Stimulated activated CD4-positive, alpha-beta T cell treated with anti-CD3 and anti-CD28 coated beads, Interleukin-1b, Interleukin-23, amount 100 ng/mL, for 24 hours (primary cell): ENCODE measurements at regions not wholly inside any gene's neighbourhood (a gene's known extent, or its start where the extent isn't known, plus 50 kb on each side); places are given as distances from the start of the nearest gene placed in this dataset.

Source experiments
- DNase-seq, 4 experiments: peaks; one replicate each; pipeline ENCODE4 v3.0.0-alpha.2; 2020; ENCODE audit warnings: low read depth in 4 of 4, low spot score in 1 of 4

GRCh38 chr10:28853195-28853594 lies 175.9 kb downstream of the BAMBI start:
- DNase-seq = no peak

DNA sequence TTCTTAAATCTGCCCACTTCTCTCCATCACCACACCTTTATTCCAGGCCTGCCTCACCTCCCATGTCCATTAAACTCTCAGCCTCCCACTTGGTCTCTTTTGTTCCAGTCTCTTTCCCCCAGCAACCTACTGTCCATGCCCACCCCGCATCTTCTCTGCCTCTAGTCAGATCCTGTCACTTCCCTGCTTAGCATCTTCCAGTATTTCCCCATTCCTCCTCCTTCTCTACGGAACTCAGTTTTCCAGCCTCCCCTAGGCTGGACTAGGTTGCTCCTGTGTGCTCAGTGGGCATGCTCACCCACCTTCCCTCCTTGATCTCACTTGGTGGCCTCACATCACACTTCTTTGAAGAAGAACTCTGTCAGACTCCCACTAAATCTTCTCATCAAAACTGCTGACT lies 179.8 kb downstream of the BAMBI start:
- no peak for DNase-seq

DNA sequence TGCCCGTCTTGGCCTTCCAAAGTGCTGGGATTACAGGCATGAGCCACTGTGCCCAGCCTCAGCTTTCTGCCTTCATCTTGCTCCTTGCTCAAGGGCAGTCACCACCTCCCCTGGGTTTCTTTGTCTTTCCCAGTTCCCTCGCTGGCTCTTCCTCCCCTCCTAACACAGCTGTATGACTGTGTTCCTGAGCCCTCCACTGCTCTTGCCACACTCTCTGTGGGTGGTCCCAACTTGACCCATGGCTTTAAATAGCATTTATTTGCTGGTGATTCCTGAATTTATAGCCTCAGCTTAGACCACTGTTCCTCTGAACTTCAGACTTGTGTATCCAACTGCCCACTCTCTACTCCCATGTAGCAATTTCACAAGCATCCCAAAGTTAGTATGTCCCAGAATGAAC lies 181.3 kb downstream of the BAMBI start:
- DNase-seq = no peak

- DNase-seq = no peak
Measured at GRCh38 chr10:28859791-28860190, 182.5 kb downstream of the BAMBI start.

DNA sequence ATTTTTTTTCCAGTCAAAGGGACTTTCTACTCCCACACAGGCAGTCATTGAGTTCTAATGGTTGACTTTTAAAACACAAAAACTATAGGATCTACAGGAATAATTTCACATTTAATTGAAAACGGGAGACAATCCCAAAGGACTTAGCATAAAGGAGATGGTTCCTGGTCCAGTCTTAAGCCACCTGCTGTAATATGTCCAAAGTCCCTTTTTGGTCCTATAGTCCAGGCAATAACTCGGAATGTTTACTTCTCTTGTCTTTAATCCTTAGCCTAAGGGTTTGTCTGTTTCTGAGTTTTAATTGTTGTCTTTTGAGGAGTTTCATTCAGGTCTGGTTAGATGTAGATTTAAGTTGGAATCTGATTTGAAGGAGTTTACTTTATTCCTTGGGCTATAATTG lies 184.9 kb downstream of the BAMBI start:
- no peak for DNase-seq

GRCh38 chr10:28869606-28870201 lies 192.4 kb downstream of the BAMBI start:
- no peak for DNase-seq

DNA sequence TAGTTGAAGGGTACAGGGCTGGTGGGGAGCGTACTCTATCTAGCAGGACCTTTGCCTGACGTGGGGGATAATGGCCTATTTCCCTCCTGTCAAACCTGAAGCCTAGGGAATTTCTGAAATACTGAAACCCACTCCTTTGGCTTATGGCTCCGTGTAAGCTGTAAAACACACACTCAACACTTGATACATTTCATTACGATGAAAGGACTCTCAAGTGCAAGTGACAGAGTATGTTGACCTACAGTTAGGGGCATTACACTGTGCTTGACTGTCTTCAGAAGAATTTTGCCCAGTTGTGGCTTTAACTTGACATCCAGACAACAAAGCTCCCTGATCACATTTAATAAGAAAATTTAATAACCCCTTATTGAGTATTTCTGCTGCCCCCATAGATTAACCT lies 194.3 kb downstream of the BAMBI start:
- no peak for DNase-seq

DNA sequence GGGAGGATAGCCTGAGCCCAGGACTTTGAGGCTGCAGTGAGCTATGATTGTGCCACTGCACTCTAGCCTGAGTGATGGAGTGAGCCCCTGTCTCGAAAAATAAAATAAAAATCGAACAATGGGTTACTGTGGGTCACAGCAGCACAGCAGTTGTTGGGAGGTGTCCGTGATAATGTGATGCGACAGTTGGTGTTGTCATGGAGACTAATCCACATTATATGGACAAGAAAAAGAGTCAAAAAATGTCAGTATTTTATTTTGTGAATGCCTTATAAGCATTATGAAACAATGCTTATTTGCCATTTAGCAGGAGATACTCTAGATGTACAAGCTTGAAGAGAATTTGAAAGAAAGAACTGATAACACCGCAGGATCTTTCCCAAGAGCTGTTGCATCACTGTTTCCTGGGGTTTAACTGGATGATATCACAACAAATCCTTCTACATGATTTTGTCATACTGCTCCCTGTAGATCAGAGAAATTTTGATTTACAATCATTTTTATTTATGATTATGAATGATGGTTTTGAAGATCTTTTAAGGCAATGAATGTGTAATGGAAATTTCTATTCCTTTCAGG lies 195.4 kb downstream of the BAMBI start:
- no peak for DNase-seq

- no peak for DNase-seq
Measured at GRCh38 chr10:28873540-28873939, 196.2 kb downstream of the BAMBI start.

GRCh38 chr10:28874210-28874609 lies 196.9 kb downstream of the BAMBI start:
- no peak for DNase-seq

DNA sequence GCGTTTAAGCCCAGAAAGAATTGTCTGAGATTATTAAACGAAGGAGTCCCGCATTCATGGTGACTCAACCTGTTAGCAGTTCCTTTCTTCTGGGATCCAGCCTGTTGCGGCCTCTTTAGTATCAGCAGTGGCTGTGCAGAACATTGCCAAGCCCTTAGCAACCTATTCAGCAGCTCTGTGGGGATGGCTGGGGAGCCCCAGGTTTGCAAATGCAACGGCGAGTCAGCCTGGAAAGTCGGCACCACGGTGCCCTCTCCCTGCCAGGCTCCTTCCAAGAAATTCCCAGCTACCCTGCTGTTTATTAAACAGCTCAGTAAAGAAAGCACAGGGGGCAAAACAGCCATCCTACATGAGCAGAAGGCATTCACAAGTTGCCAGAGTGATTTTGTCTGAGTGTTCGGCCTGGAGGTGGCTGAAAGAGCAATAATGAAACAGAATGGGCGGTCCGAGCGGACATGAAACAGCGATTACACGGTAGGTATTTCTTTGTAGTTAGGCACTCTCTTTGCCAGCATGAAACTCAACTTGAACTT lies 198.3 kb downstream of the BAMBI start:
- no peak for DNase-seq

GRCh38 chr10:28878236-28878970 lies 201.1 kb downstream of the BAMBI start:
- DNase-seq = no peak

- DNase-seq = no peak
Measured at GRCh38 chr10:28879246-28879645, 201.9 kb downstream of the BAMBI start.

DNA sequence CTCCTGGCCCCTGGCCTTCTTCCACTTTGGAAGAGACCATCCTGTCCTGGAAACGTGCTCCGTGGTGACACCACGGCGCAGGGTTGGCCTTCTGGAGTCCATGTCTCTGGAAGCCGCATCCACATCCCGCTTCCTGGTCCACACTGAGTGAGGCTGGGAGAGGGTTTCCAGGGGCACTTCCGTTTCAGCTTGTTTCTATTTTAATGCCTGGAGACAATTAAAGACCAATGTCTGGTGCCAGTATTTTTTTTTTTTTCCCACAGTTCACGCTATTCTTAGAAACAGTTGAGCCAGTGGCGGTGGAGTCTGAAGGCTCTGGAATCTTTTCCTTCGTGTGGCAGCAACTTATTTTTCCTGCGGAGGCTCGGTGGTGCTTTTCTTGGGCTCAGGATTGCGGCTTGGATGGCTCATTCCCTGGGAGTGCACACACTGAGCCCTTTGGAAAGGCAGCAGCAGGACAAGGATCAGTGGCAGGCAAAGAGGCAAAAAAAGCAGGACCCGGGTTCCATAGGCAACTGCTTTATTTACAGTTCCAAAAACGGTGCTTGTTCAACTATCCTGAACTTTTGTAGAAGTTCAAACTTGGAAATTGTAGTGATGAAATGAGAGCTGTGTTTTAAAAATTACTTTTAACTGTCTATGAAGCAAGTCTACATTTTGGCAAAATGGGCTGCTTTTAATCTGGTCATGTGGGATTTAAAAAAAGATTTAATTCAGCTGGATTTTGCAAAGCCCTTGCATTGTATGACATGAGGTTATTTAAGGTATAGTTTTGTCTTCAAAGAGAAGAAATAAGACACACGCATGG lies 202.8 kb downstream of the BAMBI start:
- DNase-seq = no peak

- no peak for DNase-seq
Measured at GRCh38 chr10:28880683-28880950, 203.3 kb downstream of the BAMBI start.

DNA sequence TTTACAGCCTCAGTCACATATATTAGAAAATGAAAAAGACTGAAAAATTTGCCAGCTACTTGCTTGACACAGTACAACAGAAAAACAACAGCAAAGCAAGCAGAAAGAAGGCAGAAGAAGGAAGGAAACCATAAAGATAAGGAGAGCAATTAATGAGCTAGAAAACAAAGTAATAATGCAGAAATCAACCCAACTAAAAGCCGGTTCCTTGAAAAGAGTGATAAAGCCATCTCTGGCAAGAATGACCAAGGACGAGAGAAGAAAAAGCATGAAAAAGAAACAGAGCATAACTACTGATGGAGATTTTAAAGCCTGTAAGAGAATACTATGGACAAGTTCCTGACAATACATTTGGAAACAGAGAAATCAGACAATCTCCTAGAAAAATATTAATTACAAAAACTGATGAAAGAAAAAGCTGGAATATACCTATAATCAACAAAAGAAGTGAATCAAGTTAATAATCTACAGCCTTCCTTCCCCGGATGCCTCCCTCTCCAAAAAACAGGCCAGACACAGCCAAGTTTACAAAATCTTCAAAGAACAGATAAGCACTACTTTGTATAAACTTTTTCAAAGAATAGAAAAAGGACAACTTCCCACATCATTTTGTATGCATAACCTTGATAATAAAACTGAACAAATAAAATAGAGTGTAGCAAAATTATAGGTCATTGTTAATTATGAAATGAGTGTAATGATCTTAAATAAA lies 204.0 kb downstream of the BAMBI start:
- DNase-seq = no peak

DNA sequence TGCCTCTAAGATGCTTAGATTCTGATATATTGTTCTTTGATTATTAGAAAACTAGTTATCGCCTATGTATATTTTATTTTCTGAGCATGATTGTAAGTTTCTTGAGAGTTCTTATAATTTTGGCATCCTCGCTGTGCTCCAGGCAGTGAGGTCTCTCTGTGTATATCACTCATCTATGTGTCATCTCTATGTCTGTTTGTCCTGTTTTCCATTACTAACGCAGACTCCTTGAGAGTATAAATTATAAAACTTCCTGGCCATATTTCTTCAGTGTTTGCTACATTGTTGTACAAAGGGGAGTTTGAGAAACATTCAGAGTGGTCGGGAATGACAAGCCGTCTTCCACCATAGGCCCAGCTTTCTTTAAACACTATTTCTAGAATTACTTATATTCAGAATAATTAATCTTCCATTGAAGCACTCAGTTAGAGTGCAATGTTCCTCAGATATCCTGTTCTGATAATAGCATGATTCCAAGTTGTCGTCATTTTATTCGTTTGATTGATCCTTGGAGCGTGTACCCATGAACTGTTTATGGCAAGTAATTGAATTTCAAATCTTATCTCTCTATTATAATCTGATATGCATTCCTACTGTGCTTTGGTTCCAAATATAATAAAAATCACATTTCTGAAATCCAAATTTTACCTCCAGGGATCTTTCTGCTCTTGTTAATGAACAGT lies 206.6 kb downstream of the BAMBI start:
- no peak for DNase-seq

DNA sequence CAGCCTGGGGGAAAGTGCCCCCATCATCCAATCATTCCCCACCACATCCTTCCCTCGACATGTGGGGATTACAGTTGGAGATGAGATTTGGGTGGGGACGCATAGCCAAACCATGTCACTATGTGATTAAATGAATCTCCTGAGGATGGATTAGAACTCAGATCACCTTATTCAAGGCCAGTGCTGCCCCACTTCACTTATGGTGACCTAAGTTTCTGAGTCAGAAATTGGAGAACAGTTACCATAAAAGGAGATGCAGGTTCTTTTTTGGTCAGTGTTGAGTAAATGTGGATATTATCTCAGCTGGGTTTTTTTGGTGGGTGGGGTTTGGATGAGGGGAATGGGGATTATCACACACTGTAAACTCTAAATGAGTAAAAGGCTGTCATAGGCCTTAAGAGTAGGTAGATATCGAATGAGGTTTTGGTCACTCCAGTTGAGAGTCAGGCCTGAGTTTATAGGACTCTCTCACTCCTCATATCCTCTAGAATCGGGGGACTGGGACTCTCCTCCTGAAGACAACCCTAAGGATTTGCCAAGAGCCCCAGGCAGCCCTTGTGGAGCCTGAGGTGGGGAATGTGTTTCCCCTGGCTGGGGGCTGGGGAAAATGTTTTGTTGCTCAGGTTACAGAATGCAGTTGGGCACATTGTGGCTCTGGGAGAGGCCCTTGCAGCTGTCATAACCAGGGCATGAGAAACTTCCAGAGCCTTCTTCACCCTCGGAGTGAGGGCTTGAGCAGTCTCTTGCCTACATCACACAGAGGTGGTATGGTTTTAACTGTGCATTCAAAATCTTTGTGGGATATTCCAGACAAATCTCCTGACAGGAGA lies 213.0 kb downstream of the BAMBI start:
- no peak for DNase-seq

- DNase-seq = no peak
Measured at GRCh38 chr10:28891058-28891713, 213.9 kb downstream of the BAMBI start.
